ENCODE measurements at regions not wholly inside any gene's neighbourhood (a gene's known extent, or its start where the extent isn't known, plus 50 kb on each side); places are given as distances from the start of the nearest gene placed in this dataset.

DNA sequence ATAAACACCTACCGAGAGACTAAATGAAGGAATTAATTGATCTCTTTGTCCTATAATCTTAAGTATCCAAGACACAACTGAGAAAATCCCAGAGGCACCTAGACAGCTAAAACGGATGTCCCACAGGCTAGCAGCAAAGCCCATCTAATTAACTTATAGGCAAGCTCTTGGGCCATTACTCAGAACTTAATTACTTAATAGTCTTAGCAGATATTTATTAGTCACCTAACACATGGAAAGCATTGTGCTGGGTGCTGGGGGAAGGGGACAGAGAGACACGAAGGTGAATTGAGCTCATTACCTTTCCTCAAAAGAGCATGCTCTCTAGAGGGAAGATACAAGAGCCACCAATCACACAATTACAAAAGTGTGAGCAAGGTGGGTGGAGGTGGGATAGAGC lies 189.8 kb upstream of the PROK2 start:
- TF ChIP-seq, protein P1, sequence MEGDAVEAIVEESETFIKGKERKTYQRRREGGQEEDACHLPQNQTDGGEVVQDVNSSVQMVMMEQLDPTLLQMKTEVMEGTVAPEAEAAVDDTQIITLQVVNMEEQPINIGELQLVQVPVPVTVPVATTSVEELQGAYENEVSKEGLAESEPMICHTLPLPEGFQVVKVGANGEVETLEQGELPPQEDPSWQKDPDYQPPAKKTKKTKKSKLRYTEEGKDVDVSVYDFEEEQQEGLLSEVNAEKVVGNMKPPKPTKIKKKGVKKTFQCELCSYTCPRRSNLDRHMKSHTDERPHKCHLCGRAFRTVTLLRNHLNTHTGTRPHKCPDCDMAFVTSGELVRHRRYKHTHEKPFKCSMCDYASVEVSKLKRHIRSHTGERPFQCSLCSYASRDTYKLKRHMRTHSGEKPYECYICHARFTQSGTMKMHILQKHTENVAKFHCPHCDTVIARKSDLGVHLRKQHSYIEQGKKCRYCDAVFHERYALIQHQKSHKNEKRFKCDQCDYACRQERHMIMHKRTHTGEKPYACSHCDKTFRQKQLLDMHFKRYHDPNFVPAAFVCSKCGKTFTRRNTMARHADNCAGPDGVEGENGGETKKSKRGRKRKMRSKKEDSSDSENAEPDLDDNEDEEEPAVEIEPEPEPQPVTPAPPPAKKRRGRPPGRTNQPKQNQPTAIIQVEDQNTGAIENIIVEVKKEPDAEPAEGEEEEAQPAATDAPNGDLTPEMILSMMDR (conservative IDR thresholded peaks at IDR 0.05; ENCODE audit: low read depth, low read length), result no peak
- no peak for TF ChIP-seq EZH2 (IDR thresholded peaks at IDR 0.05; ENCODE audit: borderline replicate concordance, low read depth, low read length, poor library complexity, severe bottlenecking)
